HG03060 (cell line): ENCODE measurements at regions not wholly inside any gene's neighbourhood (a gene's known extent, or its start where the extent isn't known, plus 50 kb on each side); places are given as distances from the start of the nearest gene placed in this dataset.

ENCODE experiments used
- ATAC-seq: cut with Tn5 transposase; IDR thresholded peaks from one replicate; pipeline ENCODE4 v1.9.1; 2021; ENCODE audit warnings: low read depth, moderate number of reproducible peaks; ENCODE audit not compliant: unreplicated experiment

GRCh38 chr12:89257340-89257739 lies 95.0 kb downstream of the DUSP6 start:
- ATAC-seq: no peak

- ATAC-seq: no peak
Observed at GRCh38 chr12:89256060-89256459, 96.2 kb downstream of the DUSP6 start.

- no peak for ATAC-seq
Observed at GRCh38 chr12:89253488-89253887, 98.8 kb downstream of the DUSP6 start.

DNA sequence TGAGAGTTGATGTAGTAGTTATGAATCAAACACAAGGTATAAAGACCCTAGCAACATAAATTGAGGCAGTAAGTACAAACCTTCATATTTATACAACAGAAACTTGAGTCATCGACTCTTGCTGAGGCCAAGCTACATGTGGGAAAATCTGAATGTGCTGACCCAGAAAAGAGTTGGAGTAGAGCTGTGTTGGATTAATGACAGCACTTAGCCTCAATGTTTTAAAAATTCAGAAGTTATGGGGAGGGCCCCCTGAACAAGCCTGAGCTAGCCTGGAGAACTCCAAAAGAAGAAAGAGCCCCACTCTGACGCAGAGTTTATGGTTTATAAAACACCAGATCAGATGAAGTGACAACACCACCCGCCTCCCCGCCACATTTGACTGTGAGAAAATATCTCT lies 100.0 kb downstream of the DUSP6 start:
- ATAC-seq: no peak

GRCh38 chr12:89251342-89252271 lies 100.7 kb downstream of the DUSP6 start:
- ATAC-seq: no peak

DNA sequence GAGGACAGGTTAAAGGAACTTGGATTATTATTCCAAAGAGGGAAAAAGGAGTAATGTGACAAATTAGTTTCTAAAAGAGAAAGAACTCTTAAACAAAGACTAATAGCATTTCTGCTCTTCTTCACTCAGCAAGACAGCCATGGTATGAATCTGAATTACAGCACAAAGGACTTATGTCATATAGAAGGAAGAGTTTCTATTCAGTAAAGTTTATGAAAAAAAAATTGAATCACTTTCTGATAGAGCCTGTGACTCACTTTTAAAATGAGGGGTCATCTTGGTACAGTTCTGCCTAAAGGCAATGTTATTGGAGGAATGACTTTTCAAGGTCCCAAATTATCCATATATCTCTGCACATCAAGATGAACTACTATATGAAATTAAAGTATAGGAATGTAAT lies 101.7 kb downstream of the DUSP6 start:
- no peak for ATAC-seq

- ATAC-seq: no peak
Observed at GRCh38 chr12:89250213-89250612, 102.1 kb downstream of the DUSP6 start.

DNA sequence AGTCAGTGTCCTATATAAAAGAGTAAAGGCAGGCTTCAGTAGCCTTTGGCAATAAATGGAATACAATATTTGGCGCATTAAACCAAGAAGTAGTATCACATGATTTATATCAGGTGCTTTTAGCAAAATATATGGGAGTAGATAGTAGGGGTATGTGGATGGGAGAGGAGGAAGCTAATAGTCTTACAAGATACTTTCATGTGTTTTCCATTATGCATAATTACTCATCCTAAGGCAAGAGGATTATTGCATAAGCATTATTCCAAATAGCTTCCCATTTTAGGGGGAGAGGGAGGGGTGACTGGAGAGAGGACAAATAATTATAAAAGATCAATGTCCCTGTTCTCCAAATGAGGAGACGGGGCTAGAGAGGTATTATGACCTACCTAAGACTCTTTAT lies 104.3 kb downstream of the DUSP6 start:
- ATAC-seq: no peak

GRCh38 chr12:89247541-89247942 lies 104.8 kb downstream of the DUSP6 start:
- ATAC-seq: no peak

- no peak for ATAC-seq
Observed at GRCh38 chr12:89245090-89245489, 107.2 kb downstream of the DUSP6 start.

DNA sequence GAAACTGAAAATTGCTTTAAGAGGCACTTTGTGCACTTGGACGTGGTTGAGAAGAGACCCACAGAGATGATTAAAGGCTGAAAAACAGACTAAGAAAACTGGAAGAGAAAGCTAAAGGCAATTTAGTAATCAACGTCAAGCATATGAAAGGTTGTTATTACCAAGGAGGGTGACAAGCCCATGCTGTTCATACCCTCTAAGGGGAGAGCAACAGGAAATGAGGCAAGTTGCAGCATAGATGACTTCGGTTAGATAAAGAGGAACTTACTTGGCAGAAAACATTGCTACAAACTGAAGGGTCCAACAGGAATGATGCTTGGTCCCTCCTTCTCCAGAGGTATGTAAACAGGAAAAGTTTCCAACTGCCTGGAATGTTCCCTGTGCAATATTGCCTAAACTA lies 107.8 kb downstream of the DUSP6 start:
- no peak for ATAC-seq

GRCh38 chr12:89243771-89244170 lies 108.5 kb downstream of the DUSP6 start:
- no peak for ATAC-seq

DNA sequence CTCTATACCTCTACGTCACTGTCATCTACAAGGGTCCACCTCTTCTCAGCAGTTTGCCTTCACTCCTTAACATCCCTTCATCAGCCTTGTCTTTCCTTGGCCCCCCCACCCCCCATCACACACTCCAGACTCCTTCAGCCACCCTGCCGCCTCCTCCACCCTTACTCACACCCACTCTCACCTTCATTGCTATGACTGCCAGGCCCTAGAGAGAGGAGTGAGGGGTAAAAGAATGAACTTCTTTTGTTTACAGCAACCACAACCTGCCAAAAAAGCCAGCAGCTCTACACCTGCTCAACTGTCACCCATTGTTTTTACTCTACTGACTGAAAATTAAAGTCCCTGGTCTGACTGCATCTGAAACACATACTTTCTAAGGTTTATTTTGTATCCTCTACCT lies 112.8 kb downstream of the DUSP6 start:
- ATAC-seq: no peak

- ATAC-seq: no peak
Observed at GRCh38 chr12:89238593-89238992, 113.7 kb downstream of the DUSP6 start.

- no peak for ATAC-seq
Observed at GRCh38 chr12:89237763-89238162, 114.5 kb downstream of the DUSP6 start.

DNA sequence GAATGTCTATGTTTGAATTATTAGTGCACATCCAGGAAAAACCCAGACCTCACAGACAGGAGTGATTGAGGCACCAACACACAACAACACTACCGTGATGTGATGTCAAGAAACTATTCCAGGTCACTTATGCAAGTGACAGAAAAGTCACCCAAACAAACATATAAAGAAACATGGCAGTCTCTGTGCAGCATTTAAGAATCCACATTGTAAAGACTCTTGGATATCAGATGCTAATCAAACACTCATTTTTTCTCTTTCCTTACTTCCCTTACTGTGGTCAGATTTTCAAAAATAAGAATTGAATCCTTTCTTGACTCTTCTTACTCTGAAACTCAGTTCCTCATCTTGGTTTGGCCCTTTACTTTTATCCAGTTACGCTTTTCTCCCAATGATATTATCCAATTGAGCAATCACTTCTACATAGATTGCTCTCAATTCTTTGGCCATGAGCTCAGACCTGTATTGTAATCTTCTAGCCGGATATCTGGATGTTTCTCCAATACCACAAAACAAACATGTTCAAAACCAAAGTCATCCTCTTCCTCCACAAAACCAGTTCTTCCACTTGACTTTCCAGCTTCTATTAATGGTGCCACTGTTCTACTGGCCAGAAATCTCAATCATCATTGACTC lies 115.4 kb downstream of the DUSP6 start:
- ATAC-seq: no peak

DNA sequence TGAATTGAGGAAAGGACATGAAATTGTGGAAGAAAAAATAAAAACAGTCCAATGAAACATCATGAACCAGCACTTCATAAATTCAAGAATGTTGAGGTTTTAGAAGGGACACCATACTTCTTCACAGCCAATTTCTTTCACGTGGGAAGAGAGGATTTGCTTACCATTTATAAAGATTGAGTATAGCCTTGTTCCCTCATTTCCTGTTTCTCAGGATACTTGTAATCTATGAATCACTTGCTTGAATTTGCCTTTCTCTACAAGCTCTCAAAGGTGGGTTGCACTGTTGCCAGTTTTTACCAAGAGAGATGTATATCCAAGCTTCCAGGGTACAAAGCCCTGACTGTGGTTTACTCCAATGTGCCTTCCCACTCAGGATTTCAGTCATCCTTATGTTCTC lies 116.1 kb downstream of the DUSP6 start:
- ATAC-seq: no peak

DNA sequence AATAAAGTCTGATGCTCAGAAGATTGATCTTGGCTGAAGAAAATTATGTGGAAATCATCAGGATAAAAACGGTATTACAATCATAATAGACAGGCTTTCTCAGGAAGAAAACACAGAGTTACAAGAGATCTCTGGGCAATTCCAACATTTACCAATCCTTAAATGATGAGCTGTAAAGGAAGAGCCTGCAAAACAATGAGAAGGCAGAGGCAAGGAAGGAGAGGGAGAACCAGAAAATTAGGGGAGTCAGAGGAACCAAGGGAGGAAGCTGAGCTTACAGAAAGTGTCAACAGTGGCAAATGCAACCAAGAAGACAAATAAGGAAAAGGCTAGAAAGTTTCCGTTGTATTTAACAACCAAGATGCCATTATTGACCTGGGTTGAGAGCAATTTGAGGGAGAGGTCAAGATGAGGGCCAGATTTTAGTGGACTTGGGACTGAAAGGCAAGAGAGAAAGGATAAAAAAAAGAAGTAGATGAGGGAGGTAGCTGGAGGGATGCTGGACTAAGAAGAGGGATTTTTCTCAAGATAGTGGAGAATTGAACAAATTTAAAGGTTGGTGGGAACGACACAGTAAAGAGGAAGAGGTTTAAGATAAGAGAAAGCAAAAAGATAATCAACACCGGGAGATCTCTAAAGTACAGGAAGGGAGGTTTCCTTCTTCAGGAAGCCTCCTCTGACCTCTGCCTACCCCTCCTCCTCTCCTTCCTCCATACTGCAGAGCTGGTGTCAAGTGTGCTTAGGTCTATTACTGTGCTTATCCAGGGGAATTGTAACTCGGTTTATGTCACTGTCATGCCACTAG lies 116.9 kb downstream of the DUSP6 start:
- ATAC-seq: no peak

DNA sequence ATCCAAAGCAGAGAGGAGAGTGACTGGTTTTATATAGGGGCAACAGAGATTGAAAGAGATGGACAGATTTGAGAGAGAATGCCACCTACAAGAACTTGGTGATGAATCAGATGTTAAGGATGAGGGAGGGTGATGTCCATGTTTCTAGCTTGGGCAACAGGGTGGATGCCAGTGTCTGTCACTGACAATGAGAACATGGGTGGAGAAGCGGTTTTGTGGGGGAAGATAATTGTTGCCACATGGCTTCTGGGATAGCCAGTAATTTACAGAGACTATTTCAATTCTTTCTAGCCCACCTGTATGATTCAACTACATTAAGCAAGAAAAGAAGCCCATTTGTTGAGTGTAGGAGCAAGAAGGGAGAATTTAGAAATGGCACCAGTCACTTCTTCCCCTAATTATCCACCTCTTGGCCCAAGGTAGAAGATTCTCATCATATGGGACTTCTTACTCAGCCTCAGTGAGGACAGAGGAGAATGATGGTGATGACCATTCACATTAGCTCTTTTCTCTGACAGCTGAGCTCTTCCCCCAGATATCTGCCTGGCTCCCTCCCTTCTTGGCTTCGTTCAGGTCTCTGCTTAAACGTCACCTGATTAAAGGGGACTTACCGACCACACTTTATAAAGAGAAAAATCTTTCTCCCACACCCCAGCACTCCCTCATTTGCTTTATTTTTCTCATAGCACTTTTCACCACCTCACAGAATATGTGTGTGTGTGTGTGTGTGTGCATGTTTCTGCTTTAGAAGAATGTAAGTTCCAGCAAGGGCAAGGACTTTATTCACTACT lies 117.8 kb downstream of the DUSP6 start:
- ATAC-seq: no peak

- ATAC-seq: no peak
Observed at GRCh38 chr12:89231686-89232085, 120.6 kb downstream of the DUSP6 start.
